ENCODE measurements at regions not wholly inside any gene's neighbourhood (a gene's known extent, or its start where the extent isn't known, plus 50 kb on each side); places are given as distances from the start of the nearest gene placed in this dataset.

- DNase-seq (ENCODE audit: low read depth), result no peak
Observed at GRCh38 chr11:129291546-129291945, 84.1 kb upstream of the BARX2 start.

GRCh38 chr11:129290966-129291365, 84.7 kb upstream of the BARX2 start:
- no peak for DNase-seq (ENCODE audit: low read depth)

GRCh38 chr11:129289350-129290040, 86.2 kb upstream of the BARX2 start:
- no peak for DNase-seq (ENCODE audit: low read depth)

- DNase-seq (ENCODE audit: low read depth), result no peak
Observed at GRCh38 chr11:129287920-129288319, 87.7 kb upstream of the BARX2 start.

GRCh38 chr11:129286813-129287212, 88.8 kb upstream of the BARX2 start:
- no peak for DNase-seq (ENCODE audit: low read depth)

- DNase-seq (ENCODE audit: low read depth), result no peak
Observed at GRCh38 chr11:129285402-129285786, 90.3 kb upstream of the BARX2 start.

- no peak for DNase-seq (ENCODE audit: low read depth)
Observed at GRCh38 chr11:129283141-129283540, 91.0 kb upstream of the ARHGAP32 start.

- DNase-seq (ENCODE audit: low read depth), result no peak
Observed at GRCh38 chr11:129282634-129283033, 90.5 kb upstream of the ARHGAP32 start.

- DNase-seq (ENCODE audit: low read depth), result no peak
Observed at GRCh38 chr11:129281471-129282415, 89.6 kb upstream of the ARHGAP32 start.

GRCh38 chr11:129280027-129280811, 88.1 kb upstream of the ARHGAP32 start:
- no peak for DNase-seq (ENCODE audit: low read depth)

- peak; percentile 58 for DNase-seq (ENCODE audit: low read depth)
Observed at GRCh38 chr11:129279326-129280026, 87.4 kb upstream of the ARHGAP32 start.

GRCh38 chr11:129278586-129279319, 86.6 kb upstream of the ARHGAP32 start:
- no peak for DNase-seq (ENCODE audit: low read depth)

- DNase-seq (ENCODE audit: low read depth), result no peak
Observed at GRCh38 chr11:129277198-129277843, 85.2 kb upstream of the ARHGAP32 start.

- no peak for DNase-seq (ENCODE audit: low read depth)
Observed at GRCh38 chr11:129275828-129276227, 83.7 kb upstream of the ARHGAP32 start.

- DNase-seq (ENCODE audit: low read depth), result no peak
Observed at GRCh38 chr11:129273944-129274711, 82.0 kb upstream of the ARHGAP32 start.

GRCh38 chr11:129273322-129273721, 81.2 kb upstream of the ARHGAP32 start:
- DNase-seq (ENCODE audit: low read depth), result no peak

GRCh38 chr11:129271030-129271429, 78.9 kb upstream of the ARHGAP32 start:
- no peak for DNase-seq (ENCODE audit: low read depth)

- no peak for DNase-seq (ENCODE audit: low read depth)
Observed at GRCh38 chr11:129270446-129270845, 78.3 kb upstream of the ARHGAP32 start.

- no peak for DNase-seq (ENCODE audit: low read depth)
Observed at GRCh38 chr11:129268371-129268770, 76.2 kb upstream of the ARHGAP32 start.

GRCh38 chr11:129267716-129268115, 75.6 kb upstream of the ARHGAP32 start:
- no peak for DNase-seq (ENCODE audit: low read depth)
